Stomach (tissue), 8 donors: ENCODE measurements at regions not wholly inside any gene's neighbourhood (a gene's known extent, or its start where the extent isn't known, plus 50 kb on each side); places are given as distances from the start of the nearest gene placed in this dataset.

Experiments used
- DNase-seq, 2 donors: peaks; one replicate each; pipeline versions ENCODE4 v3.0.0 to v3.0.0-alpha.2; 2013 to 2019
- H3K27ac ChIP-seq, 5 donors: fragments of 200-600 bp in 4 of 5; sonication (generic) in 4 of 5; one replicate each; pipeline ENCODE4 v1.5.1; 2013 to 2019; ENCODE audit warnings: mild to moderate bottlenecking in 1 of 5, moderate library complexity in 1 of 5
- H3K27me3 ChIP-seq, 3 donors: fragments of 200-600 bp; sonication (generic); one replicate each; pipeline ENCODE4 v1.5.1; 2017 to 2019; ENCODE audit warnings: mixed run types in 1 of 3
- H3K36me3 ChIP-seq, 4 donors: fragments of 200-600 bp; sonication (generic); 1 replicate in 3 of 4; 2 replicates in 1 of 4; pipeline ENCODE4 v1.5.1; 2016 to 2019
- H3K4me1 ChIP-seq, 4 donors: fragments of 200-600 bp; sonication (generic); one replicate each; pipeline ENCODE4 v1.5.1; 2016 to 2019
- H3K4me3 ChIP-seq, 4 donors: fragments of 200-600 bp; sonication (generic) in 3 of 4; one replicate each; pipeline ENCODE4 v1.5.1; 2016 to 2019; ENCODE audit warnings: mild to moderate bottlenecking in 1 of 4
- H3K9me3 ChIP-seq, 4 donors: fragments of 200-600 bp; sonication (generic); one replicate each; pipeline ENCODE4 v1.5.1; 2016 to 2019
- EP300 ChIP-seq: sonication (generic); formaldehyde crosslinking; IDR thresholded peaks from one replicate; pipeline ENCODE4 v1.6.1; 2017; ENCODE audit warnings: antibody characterized with exemption
- POLR2A ChIP-seq, 4 donors: fragments of 450-650 bp; IDR thresholded peaks; one replicate each; pipeline ENCODE4 v1.6.1; 2016; ENCODE audit warnings: antibody characterized with exemption in 4 of 4, control low read depth in 2 of 4, mild to moderate bottlenecking in 1 of 4, moderate library complexity in 1 of 4
- POLR2AphosphoS5 ChIP-seq, 3 donors: sonication (generic); formaldehyde crosslinking; IDR thresholded peaks; one replicate each; pipeline ENCODE4 v1.6.1; 2016; ENCODE audit warnings: antibody characterized with exemption in 3 of 3
- WGBS, 5 donors: extraction: QIAGEN DNeasy Blood & Tissue Kit in 3 of 5; methylation state at CpG; one replicate each; pipeline versions ENCODE4 v1.1.5 to v1.1.7; 2013 to 2018; 5-methylcytosine and 5-hydroxymethylcytosine counted together
- intact Hi-C: fragments of 100-400 bp; cut with DNase I; formaldehyde crosslinking; loops from one replicate; pipeline ENCODE4 v1.15.1; 2023; ENCODE audit warnings: low total_unique reads
- TF ChIP-seq, protein P1 (sequence below), 7 experiments: fragments of 450-650 bp in 4 of 7; fragments of 200-600 bp in 3 of 7; sonication (generic) in 3 of 7; IDR thresholded peaks; one replicate each; pipeline ENCODE4 v1.5.1; 2016 to 2019; ENCODE audit warnings: antibody characterized with exemption in 7 of 7, control low read depth in 2 of 7, mild to moderate bottlenecking in 1 of 7
- donor health status: healthy with polysubstance abuse.
- donor health status: Bipolar disorder and iron deficiency.
- donor health status: healthy.

DNA sequence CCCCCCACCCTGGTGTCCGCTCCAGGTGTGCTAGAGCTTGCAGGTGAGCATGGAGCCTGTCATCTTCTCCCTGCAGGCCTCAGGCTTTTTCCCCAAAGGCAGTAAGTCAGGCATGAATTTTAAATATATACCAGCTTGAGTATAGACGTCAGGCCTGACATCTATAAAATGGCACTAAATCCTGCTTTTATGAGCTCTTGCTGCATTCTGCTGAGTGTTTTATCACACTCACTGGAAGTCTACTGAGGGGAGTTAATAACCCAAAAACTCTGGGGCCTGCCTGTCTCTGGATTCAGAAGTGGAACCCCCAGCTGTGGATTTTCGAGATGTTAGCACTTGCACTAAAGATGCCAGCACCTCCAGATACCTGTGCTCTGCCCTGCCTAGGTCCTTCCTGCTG lies 133.4 kb upstream of the TOP1 start:
- H3K27me3 ChIP-seq, result peaks cover 0 to 6% (median 0%) of the 10 kb centered on the region in 3 donors
- H3K4me3 ChIP-seq, result no peak overlapping the region
- no peaks in the 10 kb centered on the region for H3K4me1 ChIP-seq
- no peak for DNase-seq
- H3K27ac ChIP-seq, result no peak overlapping the region
- H3K9me3 ChIP-seq, result no peaks in the 10 kb centered on the region
- TF ChIP-seq POLR2AphosphoS5 (IDR thresholded peaks at IDR 0.05) (no peak), EP300 (no peak)
- TF ChIP-seq, protein P1, sequence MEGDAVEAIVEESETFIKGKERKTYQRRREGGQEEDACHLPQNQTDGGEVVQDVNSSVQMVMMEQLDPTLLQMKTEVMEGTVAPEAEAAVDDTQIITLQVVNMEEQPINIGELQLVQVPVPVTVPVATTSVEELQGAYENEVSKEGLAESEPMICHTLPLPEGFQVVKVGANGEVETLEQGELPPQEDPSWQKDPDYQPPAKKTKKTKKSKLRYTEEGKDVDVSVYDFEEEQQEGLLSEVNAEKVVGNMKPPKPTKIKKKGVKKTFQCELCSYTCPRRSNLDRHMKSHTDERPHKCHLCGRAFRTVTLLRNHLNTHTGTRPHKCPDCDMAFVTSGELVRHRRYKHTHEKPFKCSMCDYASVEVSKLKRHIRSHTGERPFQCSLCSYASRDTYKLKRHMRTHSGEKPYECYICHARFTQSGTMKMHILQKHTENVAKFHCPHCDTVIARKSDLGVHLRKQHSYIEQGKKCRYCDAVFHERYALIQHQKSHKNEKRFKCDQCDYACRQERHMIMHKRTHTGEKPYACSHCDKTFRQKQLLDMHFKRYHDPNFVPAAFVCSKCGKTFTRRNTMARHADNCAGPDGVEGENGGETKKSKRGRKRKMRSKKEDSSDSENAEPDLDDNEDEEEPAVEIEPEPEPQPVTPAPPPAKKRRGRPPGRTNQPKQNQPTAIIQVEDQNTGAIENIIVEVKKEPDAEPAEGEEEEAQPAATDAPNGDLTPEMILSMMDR (IDR thresholded peaks at IDR 0.05), result no peak
- 60 to 66% (median 64%) methylated on average over 3 of the region's 3 CpGs for WGBS, 5 donors
- intact Hi-C loops, result no loop called here
- no peaks in the 10 kb centered on the region for H3K36me3 ChIP-seq

DNA sequence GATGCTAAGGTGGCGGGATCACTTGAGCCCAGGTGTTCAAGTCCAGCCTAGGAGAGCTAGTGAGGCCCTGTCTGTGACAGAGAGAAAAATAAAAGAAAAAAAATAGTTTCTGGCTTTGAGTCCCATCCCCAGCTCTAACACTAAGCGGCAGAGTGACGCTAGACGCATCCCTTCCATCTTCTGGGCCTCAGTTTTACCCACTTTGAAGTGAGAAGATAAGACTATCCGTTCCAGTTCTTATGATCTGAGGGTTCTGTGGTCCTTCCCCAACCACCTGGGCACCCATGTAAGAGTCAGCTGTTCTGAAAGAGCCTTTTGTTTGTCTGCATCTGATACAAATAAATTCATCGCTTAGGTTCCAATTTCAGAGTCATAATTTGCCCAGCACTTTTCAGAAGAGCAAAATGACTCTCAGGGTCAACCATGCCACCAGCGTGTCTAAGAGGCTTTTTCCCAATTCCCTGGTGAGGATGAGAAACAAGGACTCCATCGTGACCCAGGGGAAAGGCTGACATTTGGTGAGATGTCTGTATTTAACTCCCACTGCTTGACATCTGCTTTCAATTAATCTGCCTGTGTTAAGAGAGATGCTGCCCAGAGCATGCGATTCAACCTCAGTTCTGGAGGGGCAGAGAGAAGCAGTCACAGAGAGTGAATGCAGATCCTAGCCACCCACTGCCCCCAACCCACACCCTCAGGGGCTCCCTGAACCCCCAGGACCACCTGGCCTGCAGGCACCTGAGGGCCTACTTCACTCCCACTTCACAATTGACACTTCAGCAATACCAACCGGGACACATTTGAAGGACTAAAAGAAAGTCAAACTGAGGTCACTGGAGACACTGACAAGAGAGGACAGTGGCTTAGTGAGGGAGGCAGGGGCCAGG lies 131.6 kb upstream of the TOP1 start:
- Histone ChIP-seq H3K4me3 (no peak overlapping the region), H3K27ac (no peak overlapping the region), H3K27me3 (peaks cover 0 to 6% (median 0%) of the 10 kb centered on the region in 3 donors), H3K9me3 (no peaks in the 10 kb centered on the region), H3K4me1 (no peaks in the 10 kb centered on the region), H3K36me3 (no peaks in the 10 kb centered on the region)
- peak in 1 of 2 donors; percentile 20 for DNase-seq
- TF ChIP-seq, protein P1 (IDR thresholded peaks at IDR 0.05), result no peak
- no peak for TF ChIP-seq POLR2AphosphoS5 (IDR thresholded peaks at IDR 0.05)
- no peak for TF ChIP-seq POLR2A (IDR thresholded peaks at IDR 0.05)
- TF ChIP-seq EP300, result no peak
- whole genome bisulfite sequencing, 5 donors, result 76 to 88% (median 82%) methylated on average over 10 of the region's 10 CpGs
- intact Hi-C loops, result no loop called here

- no peak for DNase-seq
- TF ChIP-seq EP300 (no peak), POLR2AphosphoS5 (IDR thresholded peaks at IDR 0.05) (no peak), POLR2A (IDR thresholded peaks at IDR 0.05) (no peak)
- TF ChIP-seq, protein P1 (IDR thresholded peaks at IDR 0.05), result no peak
- Histone ChIP-seq H3K4me3 (no peak overlapping the region), H3K9me3 (no peaks in the 10 kb centered on the region), H3K36me3 (no peaks in the 10 kb centered on the region), H3K27me3 (peaks cover 0 to 6% (median 0%) of the 10 kb centered on the region in 3 donors), H3K4me1 (no peaks in the 10 kb centered on the region), H3K27ac (no peak overlapping the region)
- intact Hi-C loops, result no loop called here
- 40 to 70% (median 51%) methylated on average over 2 of the region's 2 CpGs for WGBS, 5 donors
These were observed 129.3 kb upstream of the TOP1 start for GRCh38 chr20:40899344-40899743.

GRCh38 chr20:40900666-40901215 lies 127.9 kb upstream of the TOP1 start:
- Histone ChIP-seq H3K9me3 (peaks cover 0 to 1% (median 0%) of the 10 kb centered on the region in 4 donors), H3K36me3 (no peaks in the 10 kb centered on the region), H3K27ac (no peak overlapping the region), H3K4me1 (no peaks in the 10 kb centered on the region), H3K27me3 (peaks cover 0 to 6% (median 0%) of the 10 kb centered on the region in 3 donors), H3K4me3 (no peak overlapping the region)
- DNase-seq, result no peak
- 91 to 96% (median 93%) methylated on average over 2 of the region's 2 CpGs for WGBS, 5 donors
- TF ChIP-seq POLR2A (IDR thresholded peaks at IDR 0.05) (no peak), EP300 (no peak), POLR2AphosphoS5 (IDR thresholded peaks at IDR 0.05) (no peak)
- intact Hi-C loops, result no loop called here
